ENCODE measurements at regions not wholly inside any gene's neighbourhood (a gene's known extent, or its start where the extent isn't known, plus 50 kb on each side); places are given as distances from the start of the nearest gene placed in this dataset.

DNA sequence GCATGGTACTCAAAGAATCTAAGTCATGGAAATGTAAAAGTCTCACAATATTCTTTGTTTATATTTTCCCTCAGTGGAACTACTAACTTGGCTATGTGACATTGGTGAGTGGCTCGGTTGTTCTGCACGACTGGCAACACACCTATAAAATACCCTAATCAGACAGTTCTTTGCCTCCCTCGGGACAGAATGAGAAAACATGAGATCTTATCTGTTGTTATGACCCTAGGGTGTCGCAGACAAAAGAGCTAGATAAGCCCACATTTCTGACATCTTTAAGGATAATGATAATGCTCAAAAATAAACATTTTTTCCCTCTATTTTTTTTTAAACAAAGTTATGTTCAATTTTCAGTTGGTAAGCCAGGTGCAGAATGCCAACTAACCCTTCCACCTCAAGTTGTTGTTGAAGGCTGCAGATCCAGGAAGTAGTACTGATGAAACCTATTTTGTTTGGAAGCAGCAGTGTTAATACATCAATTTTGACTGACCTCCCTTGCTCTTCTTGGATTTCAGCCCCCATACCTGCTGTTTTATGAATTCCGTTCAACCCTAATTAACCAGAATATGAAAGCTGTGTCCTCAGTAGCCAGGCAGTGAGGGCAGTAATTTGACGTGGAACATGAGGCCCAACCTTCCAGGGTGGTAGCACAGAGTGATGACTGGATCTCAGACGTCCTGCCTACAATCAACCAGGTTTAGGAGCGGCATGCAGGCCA is 108.7 kb upstream of the DUSP10 start:
- H3K9me3 ChIP-seq (ENCODE audit: low read length) = no peaks in the 10 kb centered on the region
- H2AFZ ChIP-seq (ENCODE audit: low read depth, low read length) = no peak overlapping the region
- TF ChIP-seq, protein P1, sequence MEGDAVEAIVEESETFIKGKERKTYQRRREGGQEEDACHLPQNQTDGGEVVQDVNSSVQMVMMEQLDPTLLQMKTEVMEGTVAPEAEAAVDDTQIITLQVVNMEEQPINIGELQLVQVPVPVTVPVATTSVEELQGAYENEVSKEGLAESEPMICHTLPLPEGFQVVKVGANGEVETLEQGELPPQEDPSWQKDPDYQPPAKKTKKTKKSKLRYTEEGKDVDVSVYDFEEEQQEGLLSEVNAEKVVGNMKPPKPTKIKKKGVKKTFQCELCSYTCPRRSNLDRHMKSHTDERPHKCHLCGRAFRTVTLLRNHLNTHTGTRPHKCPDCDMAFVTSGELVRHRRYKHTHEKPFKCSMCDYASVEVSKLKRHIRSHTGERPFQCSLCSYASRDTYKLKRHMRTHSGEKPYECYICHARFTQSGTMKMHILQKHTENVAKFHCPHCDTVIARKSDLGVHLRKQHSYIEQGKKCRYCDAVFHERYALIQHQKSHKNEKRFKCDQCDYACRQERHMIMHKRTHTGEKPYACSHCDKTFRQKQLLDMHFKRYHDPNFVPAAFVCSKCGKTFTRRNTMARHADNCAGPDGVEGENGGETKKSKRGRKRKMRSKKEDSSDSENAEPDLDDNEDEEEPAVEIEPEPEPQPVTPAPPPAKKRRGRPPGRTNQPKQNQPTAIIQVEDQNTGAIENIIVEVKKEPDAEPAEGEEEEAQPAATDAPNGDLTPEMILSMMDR (IDR thresholded peaks at IDR 0.05; ENCODE audit: poor library complexity, severe bottlenecking) = no peak
- TF ChIP-seq RAD21 (conservative IDR thresholded peaks at IDR 0.05) = no peak
- no peak overlapping the region for H3K9ac ChIP-seq (ENCODE audit: low read length)
- no peaks in the 10 kb centered on the region for H3K79me2 ChIP-seq (replicated peaks; ENCODE audit: insufficient read depth, low read length)
- H3K4me3 ChIP-seq (ENCODE audit: low read length) = no peak overlapping the region
- no peaks in the 10 kb centered on the region for H4K20me1 ChIP-seq (ENCODE audit: insufficient read depth)
- no peaks in the 10 kb centered on the region for H3F3A ChIP-seq (ENCODE audit: insufficient read depth, low read length, poor library complexity, severe bottlenecking)
- H3K9me2 ChIP-seq (ENCODE audit: insufficient read depth, low read length) = no peaks in the 10 kb centered on the region
- H3K27ac ChIP-seq (ENCODE audit: low read length) = no peak overlapping the region
- no peaks in the 10 kb centered on the region for H3K27me3 ChIP-seq (ENCODE audit: insufficient read depth, low read depth, low read length)
- no peaks in the 10 kb centered on the region for H3K36me3 ChIP-seq (ENCODE audit: insufficient read depth, low read length)
- no peak overlapping the region for H3K4me2 ChIP-seq (ENCODE audit: low read length)

DNA sequence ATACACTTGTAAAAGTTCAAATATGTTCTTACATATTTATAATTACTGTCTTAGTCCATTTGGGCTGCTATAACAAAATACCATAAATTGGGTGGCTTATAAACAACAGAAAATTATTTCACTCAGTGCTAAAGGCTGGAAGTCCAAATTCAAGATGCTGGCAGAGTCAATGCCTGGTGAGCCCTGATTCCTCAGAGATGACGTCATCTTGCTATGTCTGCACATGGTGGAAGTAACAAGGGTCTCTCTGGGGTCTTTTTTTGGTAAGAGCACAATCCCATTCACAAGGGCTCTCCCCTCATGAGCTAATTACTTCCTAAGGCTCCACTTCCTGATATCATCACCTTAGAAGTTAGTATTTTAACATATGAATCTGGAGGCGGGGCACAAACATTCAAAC is 108.0 kb upstream of the DUSP10 start:
- Histone ChIP-seq H4K20me1 (ENCODE audit: insufficient read depth) (no peaks in the 10 kb centered on the region), H3K4me3 (ENCODE audit: low read length) (no peak overlapping the region), H3K9ac (ENCODE audit: low read length) (no peak overlapping the region), H3K27ac (ENCODE audit: low read length) (no peak overlapping the region), H3K4me2 (ENCODE audit: low read length) (no peak overlapping the region), H3K79me2 (replicated peaks; ENCODE audit: insufficient read depth, low read length) (no peaks in the 10 kb centered on the region), H3K9me2 (ENCODE audit: insufficient read depth, low read length) (no peaks in the 10 kb centered on the region), H3K36me3 (ENCODE audit: insufficient read depth, low read length) (no peaks in the 10 kb centered on the region), H3F3A (ENCODE audit: insufficient read depth, low read length, poor library complexity, severe bottlenecking) (no peaks in the 10 kb centered on the region), H3K27me3 (ENCODE audit: insufficient read depth, low read depth, low read length) (no peaks in the 10 kb centered on the region), H3K9me3 (ENCODE audit: low read length) (no peaks in the 10 kb centered on the region), H2AFZ (ENCODE audit: low read depth, low read length) (no peak overlapping the region)
- TF ChIP-seq EP300 (conservative IDR thresholded peaks at IDR 0.05; ENCODE audit: poor library complexity, severe bottlenecking) (no peak), POLR2AphosphoS5 (IDR thresholded peaks at IDR 0.05) (no peak)

GRCh38 chr1:221849110-221849509 is 107.2 kb upstream of the DUSP10 start:
- H3K9me3 ChIP-seq (ENCODE audit: low read length) = no peaks in the 10 kb centered on the region
- H3F3A ChIP-seq (ENCODE audit: insufficient read depth, low read length, poor library complexity, severe bottlenecking) = no peaks in the 10 kb centered on the region
- H2AFZ ChIP-seq (ENCODE audit: low read depth, low read length) = no peak overlapping the region
- TF ChIP-seq TAF1 (IDR thresholded peaks at IDR 0.05; ENCODE audit: low read depth) = no peak
- no peaks in the 10 kb centered on the region for H4K20me1 ChIP-seq (ENCODE audit: insufficient read depth)
- H3K9ac ChIP-seq (ENCODE audit: low read length) = no peak overlapping the region
- no peaks in the 10 kb centered on the region for H3K27me3 ChIP-seq (ENCODE audit: insufficient read depth, low read depth, low read length)
- H3K27ac ChIP-seq (ENCODE audit: low read length) = no peak overlapping the region
- no peaks in the 10 kb centered on the region for H3K36me3 ChIP-seq (ENCODE audit: insufficient read depth, low read length)
- H3K4me3 ChIP-seq (ENCODE audit: low read length) = no peak overlapping the region
- H3K9me2 ChIP-seq (ENCODE audit: insufficient read depth, low read length) = no peaks in the 10 kb centered on the region
- H3K79me2 ChIP-seq (replicated peaks; ENCODE audit: insufficient read depth, low read length) = no peaks in the 10 kb centered on the region
- H3K4me2 ChIP-seq (ENCODE audit: low read length) = no peak overlapping the region

GRCh38 chr1:221847676-221848075 is 105.8 kb upstream of the DUSP10 start:
- no peaks in the 10 kb centered on the region for H3K9me2 ChIP-seq (ENCODE audit: insufficient read depth, low read length)
- no peaks in the 10 kb centered on the region for H4K20me1 ChIP-seq (ENCODE audit: insufficient read depth)
- H3K4me3 ChIP-seq (ENCODE audit: low read length) = no peak overlapping the region
- H3K4me2 ChIP-seq (ENCODE audit: low read length) = no peak overlapping the region
- no peaks in the 10 kb centered on the region for H3K36me3 ChIP-seq (ENCODE audit: insufficient read depth, low read length)
- no peak overlapping the region for H2AFZ ChIP-seq (ENCODE audit: low read depth, low read length)
- no peak overlapping the region for H3K27ac ChIP-seq (ENCODE audit: low read length)
- TF ChIP-seq SMC3 (conservative IDR thresholded peaks at IDR 0.05; ENCODE audit: poor library complexity) = no peak
- TF ChIP-seq, protein P2, sequence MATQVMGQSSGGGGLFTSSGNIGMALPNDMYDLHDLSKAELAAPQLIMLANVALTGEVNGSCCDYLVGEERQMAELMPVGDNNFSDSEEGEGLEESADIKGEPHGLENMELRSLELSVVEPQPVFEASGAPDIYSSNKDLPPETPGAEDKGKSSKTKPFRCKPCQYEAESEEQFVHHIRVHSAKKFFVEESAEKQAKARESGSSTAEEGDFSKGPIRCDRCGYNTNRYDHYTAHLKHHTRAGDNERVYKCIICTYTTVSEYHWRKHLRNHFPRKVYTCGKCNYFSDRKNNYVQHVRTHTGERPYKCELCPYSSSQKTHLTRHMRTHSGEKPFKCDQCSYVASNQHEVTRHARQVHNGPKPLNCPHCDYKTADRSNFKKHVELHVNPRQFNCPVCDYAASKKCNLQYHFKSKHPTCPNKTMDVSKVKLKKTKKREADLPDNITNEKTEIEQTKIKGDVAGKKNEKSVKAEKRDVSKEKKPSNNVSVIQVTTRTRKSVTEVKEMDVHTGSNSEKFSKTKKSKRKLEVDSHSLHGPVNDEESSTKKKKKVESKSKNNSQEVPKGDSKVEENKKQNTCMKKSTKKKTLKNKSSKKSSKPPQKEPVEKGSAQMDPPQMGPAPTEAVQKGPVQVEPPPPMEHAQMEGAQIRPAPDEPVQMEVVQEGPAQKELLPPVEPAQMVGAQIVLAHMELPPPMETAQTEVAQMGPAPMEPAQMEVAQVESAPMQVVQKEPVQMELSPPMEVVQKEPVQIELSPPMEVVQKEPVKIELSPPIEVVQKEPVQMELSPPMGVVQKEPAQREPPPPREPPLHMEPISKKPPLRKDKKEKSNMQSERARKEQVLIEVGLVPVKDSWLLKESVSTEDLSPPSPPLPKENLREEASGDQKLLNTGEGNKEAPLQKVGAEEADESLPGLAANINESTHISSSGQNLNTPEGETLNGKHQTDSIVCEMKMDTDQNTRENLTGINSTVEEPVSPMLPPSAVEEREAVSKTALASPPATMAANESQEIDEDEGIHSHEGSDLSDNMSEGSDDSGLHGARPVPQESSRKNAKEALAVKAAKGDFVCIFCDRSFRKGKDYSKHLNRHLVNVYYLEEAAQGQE (IDR thresholded peaks at IDR 0.05; ENCODE audit: borderline replicate concordance) = no peak
- no peak for TF ChIP-seq EZH2 (IDR thresholded peaks at IDR 0.05; ENCODE audit: borderline replicate concordance, insufficient read depth, low read length, poor library complexity, severe bottlenecking)
- no peak for TF ChIP-seq RAD21 (conservative IDR thresholded peaks at IDR 0.05)
- no peak for TF ChIP-seq MXI1 (conservative IDR thresholded peaks at IDR 0.05; ENCODE audit: poor library complexity, severe bottlenecking)
- TF ChIP-seq EP300 (conservative IDR thresholded peaks at IDR 0.05; ENCODE audit: poor library complexity, severe bottlenecking) = no peak
- TF ChIP-seq POLR2AphosphoS5 (IDR thresholded peaks at IDR 0.05) = no peak
- TF ChIP-seq, protein P1 (IDR thresholded peaks at IDR 0.05; ENCODE audit: poor library complexity, severe bottlenecking) = no peak
- no peak for TF ChIP-seq TAF1 (IDR thresholded peaks at IDR 0.05; ENCODE audit: low read depth)
- no peaks in the 10 kb centered on the region for H3K27me3 ChIP-seq (ENCODE audit: insufficient read depth, low read depth, low read length)
- no peaks in the 10 kb centered on the region for H3F3A ChIP-seq (ENCODE audit: insufficient read depth, low read length, poor library complexity, severe bottlenecking)
- H3K9me3 ChIP-seq (ENCODE audit: low read length) = no peaks in the 10 kb centered on the region
- no peaks in the 10 kb centered on the region for H3K79me2 ChIP-seq (replicated peaks; ENCODE audit: insufficient read depth, low read length)
- H3K9ac ChIP-seq (ENCODE audit: low read length) = no peak overlapping the region

Measured in neural cell (in vitro differentiated cells).